HG03066 (cell line): ENCODE measurements at regions not wholly inside any gene's neighbourhood (a gene's known extent, or its start where the extent isn't known, plus 50 kb on each side); places are given as distances from the start of the nearest gene placed in this dataset.

Source experiments
- ATAC-seq: cut with Tn5 transposase; IDR thresholded peaks from one replicate; pipeline ENCODE4 v1.9.1; 2021; ENCODE audit warnings: low read depth; ENCODE audit not compliant: unreplicated experiment

DNA sequence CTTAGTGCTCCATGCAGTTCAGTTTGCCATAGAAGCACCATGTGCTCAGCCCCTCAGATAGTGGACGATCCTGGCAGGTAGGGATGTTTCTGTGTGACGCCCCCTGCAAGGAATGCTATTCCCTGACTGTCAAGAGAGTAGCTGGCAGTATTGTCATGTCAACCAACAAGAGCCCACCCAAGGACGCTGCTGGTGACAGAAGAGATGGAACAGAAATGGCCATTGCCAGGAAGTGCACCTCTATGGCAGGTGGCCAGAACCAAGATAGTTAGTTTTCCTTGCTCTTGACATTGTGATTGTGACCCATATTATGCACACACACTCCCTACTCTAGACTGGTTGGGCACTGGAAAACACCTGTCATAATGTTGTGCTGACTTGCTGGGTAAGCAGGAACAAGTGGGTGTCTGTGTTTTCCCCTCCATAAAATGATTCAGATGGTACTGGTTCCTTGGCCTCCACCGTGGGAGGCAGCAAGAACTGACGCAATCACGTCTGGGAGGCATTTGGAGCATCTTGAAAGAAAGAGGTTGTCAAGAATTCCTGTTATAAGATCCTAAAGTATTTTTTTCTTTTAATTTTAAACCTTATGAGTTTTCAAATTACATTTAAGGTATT is 507.9 kb downstream of the MID1IP1 start:
- no peak for ATAC-seq

DNA sequence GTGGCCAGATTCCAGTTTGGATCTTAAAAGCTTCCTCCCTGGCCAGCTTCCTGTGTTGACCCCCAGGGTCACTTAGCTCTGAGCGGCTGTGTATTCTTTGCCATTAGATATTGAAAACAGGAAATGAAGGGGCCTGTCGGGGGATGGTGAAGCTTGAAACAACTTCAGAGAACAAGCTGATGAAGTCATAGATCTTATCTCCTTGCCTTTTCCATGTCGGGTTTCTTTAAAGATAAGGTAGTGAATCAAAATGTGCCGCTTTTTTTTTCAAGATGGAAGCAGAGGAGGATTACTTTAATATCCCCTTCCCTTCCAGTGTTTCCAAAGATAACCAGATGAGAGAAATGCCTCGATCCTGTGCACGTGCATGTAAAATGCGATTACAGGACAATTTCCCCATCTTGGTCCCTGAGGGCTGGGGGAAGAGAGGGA is 508.5 kb downstream of the MID1IP1 start:
- no peak for ATAC-seq

DNA sequence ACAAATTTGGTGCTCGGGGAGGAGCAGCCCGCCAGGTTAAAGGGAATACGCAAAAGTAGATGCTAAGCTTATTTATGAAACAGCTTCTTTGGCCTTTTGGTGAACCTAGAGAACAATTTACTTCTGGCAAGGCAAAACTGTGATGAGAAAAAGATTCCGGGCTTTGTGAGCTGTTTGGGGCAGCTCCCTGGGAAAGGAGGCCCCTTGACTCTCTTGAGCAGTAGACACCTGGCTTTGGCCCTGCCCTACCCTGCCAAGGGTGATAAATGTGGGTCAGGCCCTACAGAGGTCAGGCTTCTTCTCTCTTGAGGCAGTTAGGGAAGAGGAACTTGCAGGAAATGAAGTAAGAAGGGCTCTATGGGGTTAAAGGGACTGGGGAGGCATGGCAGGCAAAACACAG is 509.6 kb downstream of the MID1IP1 start:
- ATAC-seq = no peak

DNA sequence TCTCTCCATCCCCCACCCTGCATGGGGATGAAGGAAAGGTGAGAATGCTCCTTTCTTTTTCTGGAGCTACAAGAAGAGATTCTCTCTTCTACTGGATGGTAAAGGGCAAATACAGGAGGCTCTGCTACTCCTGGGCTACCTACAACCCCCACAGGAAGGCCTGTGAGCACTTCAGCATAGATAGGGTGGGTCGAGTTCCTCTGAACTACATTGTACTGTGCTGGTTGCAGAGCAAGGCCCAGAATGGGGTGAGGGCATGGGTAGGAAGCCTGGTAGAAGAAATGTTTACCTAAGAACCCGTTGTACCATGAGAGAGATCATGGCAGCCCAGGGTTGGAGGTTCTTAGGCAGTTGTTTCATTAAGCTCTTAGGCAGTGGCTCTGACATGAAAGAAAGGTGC is 510.4 kb downstream of the MID1IP1 start:
- ATAC-seq = no peak

DNA sequence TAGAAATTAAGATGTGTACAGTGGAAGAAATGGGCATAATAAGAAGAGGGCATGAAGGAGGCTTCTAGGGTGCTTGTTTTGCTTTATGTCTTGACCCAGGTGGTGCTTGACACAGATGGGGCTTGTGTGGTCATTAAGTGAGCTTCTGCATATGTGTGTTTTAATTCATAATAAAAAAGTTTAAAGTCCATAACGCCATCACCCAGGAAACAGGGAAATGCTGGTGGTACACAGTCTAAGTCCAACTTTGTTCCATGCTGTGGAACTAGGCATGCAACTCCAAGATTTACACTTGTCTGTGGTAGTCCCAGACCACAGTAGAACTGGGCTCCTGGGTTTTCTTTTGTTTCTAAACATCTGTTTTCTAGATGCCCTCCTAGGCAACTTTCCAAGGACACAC is 511.9 kb downstream of the MID1IP1 start:
- no peak for ATAC-seq

DNA sequence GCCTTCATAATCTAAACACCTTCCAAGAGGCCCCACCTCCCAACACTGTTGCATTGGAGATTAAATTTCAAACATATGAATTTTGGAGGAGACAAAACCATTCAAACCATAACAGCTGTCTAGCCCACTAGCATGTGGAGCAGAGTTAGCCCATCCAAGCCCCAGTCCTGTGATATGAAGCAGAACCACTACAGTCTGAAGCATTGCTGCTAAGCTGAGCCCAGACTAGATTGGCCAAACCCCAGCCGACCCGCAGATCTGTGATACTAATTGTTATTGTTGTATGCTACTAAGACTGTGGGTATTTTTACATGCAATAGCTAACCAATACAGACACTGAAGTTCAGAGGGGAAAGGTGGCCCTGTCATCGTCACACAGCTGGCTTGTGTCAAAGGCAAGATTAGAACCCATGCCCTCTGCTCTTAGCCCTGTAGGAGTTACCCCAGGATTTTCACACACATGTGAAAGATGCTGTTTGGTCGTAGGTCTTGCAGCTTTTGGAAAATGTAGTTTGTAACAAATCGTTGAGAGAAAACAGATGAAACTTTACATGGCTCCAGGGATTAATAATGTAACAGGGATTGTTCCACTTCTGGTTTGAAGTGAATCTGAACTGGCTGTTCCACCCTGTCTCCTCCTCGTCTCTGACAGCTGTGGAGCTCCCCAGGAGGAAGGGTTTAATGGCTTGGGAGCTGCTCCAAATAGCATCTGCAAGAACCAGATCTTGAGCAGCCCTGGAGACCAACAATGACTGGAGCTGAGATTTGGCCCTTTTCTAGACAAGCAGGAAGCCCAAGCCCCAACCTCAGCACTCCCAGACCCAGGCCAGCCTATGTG is 517.5 kb downstream of the MID1IP1 start:
- ATAC-seq = no peak

DNA sequence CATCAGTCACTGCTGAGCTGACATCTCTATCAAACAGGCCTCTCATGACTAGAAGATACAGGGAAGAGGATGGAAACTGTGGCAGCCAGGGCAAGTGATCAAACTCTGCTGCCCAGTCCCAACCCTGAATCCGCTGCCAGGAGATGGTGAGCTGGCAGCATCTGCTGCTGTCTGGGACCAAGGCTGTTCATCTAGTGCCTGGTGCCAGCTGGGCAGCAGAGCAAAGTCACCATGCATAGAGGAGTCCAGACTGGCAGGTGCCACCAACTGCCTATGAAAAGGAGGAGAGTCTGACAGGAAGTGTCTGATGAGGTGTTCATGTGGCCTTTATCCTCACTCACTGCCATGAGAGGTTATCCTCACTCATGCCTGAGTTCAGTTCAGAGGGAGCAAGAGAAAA is 518.9 kb downstream of the MID1IP1 start:
- no peak for ATAC-seq

DNA sequence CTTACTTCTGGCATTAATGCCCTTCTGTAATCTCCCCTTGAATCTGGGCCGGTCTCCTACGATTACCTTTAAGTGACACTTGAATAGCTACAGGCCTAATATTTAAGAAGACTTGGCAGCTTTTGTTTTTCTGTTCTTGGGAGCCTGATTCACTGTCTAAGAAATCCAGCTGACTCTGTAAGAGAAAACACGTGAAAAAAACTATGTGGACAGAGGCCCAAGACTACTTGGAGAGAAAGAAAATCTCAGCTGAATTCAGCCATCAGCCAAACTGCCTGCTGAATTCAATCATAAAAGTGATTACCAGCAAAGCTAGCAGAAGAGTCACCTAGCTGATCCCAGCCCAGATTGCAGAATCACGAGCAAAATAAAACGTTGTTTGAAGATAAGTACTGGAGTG is 521.2 kb downstream of the MID1IP1 start:
- no peak for ATAC-seq

DNA sequence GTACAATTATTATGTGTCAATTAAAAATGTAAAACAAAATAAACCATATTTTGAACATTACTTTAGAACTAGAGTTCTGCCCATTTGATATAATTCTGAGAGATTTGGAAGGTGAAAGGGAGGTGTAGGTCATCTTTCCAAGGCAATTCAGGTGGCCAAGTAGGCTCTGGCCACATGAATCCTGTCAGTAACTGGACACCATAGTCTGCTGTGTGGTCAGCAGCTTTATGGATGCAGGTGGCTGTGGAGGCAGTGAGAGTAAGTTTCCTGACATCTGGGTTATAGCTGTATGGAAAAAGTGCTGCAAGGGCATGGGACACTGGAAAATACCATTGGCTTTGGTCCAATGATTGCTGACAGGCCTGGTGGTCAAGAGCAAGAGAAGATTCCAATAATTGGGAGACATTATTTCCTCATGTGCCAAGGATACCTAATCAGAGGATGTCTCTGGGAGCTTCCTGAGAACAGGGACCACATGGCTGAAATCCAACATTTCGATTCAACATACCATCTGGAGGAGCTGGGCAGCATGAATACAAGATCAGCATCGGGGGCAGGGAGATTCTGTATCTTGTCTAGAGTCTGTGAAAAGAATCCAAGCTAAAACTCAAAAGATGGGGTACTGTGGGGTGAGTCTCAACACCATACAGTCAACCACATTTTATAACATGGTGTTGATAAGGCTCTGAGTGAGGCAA is 523.1 kb downstream of the MID1IP1 start:
- no peak for ATAC-seq

DNA sequence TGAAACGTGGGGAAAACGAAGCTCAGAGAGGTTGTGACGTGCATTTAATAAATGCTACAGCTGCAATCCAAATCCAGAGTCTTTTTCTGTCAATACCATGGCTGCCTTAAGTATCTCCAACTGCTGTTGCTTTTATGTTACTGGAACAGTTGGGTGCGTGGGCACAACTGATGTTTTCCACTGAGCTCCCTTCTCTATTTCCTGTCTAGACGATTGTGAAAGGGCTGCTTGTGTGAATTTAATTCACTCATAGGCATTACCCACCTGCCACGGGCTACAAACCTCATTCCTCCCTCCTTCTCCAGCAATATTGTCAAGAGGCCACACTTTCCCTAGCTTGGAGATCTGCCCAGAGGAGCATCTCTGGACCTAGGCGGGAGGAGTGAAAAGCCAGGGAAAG is 526.0 kb downstream of the MID1IP1 start:
- no peak for ATAC-seq

DNA sequence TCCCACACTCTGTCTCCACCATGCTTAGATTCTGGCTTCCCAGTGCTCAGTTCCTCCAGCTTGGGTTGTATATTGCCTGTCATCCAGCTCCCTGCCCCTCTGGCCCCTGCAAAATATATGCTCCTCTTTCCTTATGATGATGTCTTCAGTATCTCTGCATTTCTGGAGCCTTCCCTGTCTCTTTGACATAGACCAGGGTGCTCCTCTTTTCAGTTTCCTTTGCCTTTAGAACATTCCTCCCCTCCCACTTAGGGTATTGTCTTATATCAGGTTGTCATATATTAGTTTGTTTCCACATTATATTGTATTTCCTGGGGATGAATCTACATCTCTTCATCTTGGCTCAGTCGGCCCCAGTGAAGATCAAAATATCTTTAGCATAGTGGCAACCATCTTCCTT is 526.4 kb downstream of the MID1IP1 start:
- ATAC-seq = no peak

DNA sequence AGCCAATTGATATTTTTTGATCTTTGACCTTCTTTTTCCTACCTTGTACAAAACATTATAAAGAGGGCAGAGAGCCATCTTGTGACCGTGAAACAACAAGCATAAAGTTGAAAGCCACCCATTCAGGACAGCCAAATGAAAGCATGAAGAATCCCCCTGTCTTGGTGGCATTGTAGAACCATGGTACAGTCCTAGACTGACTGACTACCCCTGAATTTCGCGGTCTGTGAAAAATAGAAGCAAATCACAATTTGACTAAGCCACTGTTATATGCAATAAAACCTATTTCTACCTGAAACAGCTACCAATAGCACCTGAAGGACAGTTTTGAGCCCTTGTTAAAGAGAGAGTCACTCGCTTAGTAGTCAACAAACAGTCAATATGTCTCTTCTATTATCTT is 527.4 kb downstream of the MID1IP1 start:
- ATAC-seq = no peak

DNA sequence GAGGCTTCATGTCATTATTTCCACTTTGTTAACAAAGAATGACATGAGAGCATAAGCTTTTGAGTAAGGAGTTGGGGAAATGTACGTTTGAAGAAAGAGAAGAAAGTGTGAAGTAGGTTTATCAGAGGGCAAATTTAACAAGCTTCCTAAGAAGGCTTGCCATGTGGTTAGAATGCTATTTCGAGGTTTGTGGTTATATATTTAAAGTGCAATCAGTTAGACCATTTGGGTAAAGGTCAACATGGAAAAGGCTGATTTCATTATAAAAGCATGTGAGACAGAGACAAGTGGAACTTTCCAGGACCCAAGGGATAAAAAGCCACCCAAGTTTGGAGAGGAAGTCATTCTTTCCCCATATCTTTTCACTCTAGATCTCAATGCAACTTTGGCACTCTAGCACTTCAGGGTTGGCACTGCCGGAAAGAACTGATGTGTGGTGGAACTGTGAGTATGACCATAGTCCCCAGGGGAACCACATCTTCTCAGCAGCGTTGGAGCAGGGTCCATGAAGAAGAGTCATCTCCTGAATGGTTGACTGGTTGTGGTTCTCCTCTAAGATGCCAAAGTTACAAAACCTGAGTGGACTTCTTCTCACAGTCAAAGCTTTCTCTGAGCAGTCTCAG is 529.9 kb downstream of the MID1IP1 start:
- ATAC-seq = no peak

DNA sequence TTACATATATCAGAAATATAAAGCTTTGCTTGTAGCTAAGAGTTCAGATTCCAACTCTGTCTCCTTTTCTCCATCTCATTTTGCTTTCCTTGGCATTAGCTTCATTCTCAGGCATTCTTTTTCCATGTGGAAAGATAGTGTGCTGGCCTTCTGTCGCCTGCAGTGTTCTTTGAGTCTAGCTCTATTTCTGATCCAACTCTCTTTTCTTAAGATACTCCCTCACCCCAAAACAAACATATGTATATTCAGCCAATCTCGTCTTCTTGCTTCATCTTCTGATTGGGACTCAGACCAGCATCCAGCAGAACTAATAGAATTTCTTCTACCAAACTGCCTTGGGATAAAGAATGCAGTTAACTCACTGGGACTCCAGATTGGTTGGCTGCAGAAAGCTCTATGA is 532.2 kb downstream of the MID1IP1 start:
- no peak for ATAC-seq

DNA sequence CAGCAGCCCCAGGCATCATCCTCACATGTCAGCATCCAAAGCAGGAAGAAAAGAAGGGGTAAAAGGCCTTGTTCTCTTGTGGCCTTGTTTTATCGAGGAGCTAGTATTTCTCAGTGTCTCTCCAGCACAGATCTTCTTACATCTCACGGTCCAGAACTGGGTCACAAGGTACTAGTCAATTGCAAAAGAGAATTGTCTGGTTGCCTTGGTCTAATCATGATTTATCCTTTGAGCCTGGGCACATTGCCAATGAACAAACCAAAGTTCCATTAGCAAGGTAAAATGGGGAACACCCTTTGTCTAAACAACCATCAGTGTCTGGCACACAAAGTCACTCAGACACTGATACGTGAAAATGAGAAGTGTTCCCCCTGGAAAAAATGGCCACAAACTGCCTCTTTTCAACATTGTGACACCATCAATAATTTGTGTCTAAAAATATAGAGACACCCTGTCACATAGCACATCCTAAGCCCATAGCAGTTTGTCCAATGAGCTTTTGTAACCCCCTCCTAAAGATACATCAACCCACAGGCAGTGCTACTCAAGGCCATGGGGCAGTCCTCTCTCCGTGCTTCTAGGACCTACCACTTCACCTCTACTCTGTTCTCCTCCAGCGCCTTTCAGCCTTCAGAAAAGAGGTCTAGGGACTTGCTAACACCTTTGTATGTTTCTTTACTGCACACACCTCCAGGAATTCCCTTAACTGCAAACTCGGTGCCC is 534.4 kb downstream of the MID1IP1 start:
- no peak for ATAC-seq

DNA sequence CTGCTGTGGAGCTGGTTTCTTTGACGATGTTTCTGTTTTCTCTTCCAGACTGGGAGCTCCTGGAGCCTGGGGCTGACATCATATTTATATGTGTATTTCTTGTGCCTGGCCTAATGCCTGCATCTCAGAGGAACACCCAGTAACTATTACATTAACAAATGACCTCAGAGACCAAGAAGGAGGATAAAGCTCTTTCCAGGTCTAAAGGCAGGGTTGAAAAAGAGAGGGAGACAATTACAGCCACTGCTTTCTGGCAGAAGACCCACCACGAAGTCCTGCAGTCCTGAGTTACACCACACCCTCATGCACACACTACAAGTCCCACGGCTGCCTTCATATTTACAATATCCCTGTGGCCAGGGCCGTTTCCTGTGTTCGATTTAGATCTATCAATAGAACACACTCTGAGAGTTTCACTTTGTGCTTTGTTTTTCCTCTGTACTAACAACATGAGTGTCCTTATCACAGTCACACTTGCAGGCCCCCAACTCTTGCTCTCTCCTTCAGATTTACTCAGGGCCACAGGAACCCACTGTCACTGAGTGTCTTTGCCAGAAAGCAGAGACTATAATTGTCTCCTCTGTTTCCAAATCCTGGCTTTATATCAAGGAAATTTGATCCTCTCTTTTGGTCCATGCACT is 535.5 kb downstream of the MID1IP1 start:
- peak; percentile 84 for ATAC-seq

DNA sequence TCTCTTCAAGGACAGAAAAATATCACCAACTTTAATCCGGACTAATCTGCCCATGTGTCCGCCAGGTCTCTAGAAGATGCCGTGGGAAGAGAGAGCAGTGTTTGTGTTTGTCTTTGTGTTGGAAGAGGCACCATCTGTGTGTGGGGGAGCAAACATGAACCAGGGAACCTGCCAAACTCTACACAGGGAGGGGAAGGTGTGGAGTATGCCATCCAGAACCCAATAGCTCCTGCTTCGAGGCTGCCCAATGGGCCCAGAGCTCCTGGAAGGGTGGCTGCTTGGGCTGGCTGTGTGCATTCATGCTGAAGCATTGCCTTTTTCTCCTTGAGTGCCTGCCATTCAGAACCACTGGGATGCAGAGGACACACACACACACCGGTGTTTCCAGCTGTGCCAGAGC is 536.2 kb downstream of the MID1IP1 start:
- ATAC-seq = no peak

DNA sequence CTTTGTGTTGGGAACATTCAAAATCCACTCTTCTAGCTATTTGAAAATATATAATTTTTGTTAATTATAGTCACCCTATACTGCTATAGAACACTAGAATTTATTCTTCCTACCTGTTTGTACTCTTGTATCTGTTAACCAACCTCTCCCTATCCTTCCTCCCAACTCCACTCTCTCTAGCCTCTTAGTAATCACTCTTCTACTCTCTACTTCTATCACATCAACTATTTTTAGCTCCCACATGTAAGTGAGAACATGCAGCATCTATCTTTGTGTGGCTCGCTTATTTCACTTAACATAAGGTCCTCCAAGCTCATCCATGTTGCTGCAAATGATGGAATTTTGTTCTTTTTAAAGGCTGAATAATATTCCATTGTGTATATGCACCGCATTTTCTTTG is 537.3 kb downstream of the MID1IP1 start:
- ATAC-seq = no peak

DNA sequence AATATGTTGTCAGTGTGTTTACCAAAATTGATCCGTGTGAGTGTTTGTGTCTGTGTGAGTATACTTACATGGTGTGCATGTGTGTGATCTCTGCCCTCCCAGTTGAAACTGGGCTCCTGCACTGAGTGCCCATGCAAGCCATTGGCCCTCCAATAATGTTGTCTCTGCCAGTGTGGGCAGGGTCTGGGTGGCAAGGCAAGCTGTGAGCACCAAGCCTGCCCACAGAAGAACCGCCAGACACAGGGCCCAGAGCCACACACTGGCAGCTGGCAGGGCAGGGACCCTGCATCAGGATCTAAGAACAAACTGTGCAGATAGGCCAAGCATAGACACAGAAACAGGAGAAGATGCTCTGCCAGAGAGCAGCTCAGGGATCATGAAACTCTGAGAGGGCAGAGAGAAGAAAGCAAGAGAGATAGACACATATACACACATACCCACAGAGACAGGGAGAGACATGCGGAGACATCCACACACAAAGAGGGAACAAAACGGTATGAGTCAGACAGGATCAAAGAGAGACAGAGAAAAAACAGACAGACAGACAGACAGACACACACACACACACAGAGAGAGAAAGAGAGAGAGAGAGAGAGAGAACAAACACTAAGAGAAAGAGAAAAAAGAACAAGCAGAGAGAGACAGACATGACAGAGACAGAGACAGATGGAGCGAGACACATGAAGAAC is 555.0 kb downstream of the MID1IP1 start:
- ATAC-seq = no peak

DNA sequence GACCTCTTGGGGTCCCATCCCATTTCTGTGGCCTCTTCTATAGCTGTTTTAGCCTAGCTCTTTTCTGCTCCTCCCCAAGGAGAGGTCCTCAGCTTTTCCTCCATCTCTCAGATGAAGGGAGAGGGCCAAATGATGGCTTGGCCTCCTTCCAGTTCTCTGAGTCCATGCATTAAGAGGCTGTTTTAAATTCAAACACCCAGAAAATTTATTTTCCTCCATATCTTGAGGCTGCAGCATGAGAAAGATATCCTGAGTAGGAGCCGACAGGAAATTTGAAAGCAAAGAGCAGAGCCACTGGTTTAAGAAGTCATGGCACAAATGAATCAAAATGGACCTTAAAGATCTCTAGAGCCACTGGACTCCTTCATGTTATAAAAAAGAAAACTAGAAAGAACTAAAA is 558.8 kb downstream of the MID1IP1 start:
- no peak for ATAC-seq
